Hypothalamus (tissue), 51 donors: ENCODE measurements at regions not wholly inside any gene's neighbourhood (a gene's known extent, or its start where the extent isn't known, plus 50 kb on each side); places are given as distances from the start of the nearest gene placed in this dataset.
"Not testable (repeated sequence)": the region's sequence is repeated elsewhere in the genome, so short reads cannot be mapped to it uniquely, and the experiment has no call there.

ENCODE experiments used
- DNase-seq, 51 donors: peaks; one replicate each; lab custom pipeline; 2025; lab: John Stamatoyannopoulos, UW

GRCh38 chr7:132030883-132031282 lies 474.5 kb upstream of the PODXL start:
- no peak for DNase-seq

GRCh38 chr7:132030086-132030568 lies 473.7 kb upstream of the PODXL start:
- peak in 34 of 51 donors; percentile 2 to 76 (median 44) for DNase-seq

DNA sequence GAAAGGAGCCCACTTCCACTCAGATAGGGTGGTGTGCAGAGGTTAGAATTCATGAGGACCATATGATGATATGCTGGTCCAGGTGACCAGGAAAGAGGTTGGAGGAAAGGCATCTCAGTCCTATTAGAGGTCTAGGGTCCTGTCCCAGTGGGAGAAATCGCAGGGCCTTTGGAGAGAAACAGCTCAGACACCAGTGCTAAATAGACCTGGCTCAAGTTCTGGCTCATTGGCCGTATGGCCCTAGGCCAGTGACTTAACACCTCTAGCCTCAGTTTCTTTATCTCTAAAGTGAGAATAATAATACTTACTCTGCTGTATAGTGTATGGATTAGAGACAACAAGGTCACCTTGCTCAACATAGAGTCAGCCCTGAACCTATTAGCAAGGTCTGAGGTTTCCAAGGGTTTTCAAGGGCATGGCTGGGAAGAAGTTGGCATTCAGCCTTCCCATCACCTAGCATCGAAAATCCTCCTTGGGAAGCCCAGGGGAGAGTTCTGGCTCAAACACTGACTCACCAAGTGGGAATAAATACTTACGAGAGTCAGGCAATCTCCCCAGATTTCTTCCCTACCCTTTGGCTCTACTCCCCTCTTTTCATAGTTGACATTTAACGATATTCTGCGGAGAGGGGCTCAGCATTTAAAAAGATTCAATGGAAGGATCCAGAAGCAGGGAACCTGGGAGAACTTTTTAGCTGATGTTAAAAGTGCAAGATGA lies 473.1 kb upstream of the PODXL start:
- peak in 3 of 51 donors; percentile 12 to 55 (median 45) for DNase-seq

GRCh38 chr7:132028144-132028920 lies 471.9 kb upstream of the PODXL start:
- DNase-seq: no peak

- DNase-seq: no peak
These were observed 467.9 kb upstream of the PODXL start for GRCh38 chr7:132024290-132024689.

DNA sequence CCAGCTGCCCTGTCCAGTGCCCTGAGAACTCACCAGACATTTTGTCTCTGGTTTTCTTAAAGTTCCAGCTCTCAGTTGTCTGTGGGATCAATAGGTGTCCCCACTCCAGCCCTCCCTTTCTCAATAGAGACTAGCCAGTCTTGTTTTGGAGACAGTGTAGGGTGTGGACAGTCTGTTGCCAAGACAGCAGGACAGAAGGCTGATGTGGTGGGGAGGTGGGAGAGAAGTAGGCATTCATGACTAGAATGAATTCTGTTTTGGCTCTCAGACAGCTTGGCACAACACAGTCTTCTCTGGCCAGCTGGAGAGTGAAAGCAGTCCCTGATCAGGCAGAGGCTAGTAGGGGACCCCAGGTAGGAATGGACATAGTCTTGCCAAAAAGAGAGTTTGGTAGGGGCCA lies 467.0 kb upstream of the PODXL start:
- no peak for DNase-seq

DNA sequence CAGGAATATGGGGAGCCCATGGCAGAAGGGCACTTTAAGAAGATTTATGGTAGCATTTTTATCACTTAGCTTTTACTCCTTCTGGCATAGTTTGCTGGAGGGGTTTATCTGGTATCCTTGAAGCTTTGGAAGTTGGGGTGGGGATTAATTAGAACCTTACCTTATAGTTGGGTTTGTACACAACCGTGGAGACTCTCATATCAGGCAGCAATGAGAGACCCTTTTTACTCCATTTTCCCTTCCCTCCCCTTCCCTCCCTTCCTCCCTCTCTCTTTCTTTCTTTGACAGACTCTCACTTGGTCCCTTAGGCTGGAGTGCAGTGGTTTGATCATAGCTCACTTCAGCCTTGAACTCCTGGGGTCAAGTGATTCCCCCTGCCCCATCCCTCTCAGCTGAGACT lies 465.8 kb upstream of the PODXL start:
- DNase-seq: no peak

DNA sequence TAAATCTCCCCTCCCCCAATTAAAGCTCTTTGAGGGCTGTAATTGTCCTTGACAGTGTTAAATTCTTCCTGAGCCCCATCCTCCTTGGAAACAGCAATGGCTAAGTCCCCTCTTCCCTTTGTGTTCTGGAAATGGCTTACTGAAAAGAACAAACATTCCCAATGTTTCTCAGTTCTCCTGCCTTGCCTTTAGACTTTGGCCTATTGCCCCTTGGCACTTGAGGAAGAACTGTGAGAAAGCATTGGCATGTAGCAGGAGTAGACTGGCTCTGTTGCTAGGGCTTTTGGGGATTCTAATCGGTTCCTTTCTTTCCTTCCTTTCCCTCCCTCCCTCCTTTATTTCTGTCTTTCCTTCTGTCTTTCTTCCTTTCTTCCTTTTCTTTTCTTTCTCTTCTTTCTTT lies 463.3 kb upstream of the PODXL start:
- DNase-seq: peak in 3 of 51 donors; percentile 9 to 28 (median 12)

GRCh38 chr7:132009778-132010177 lies 453.4 kb upstream of the PODXL start:
- no peak for DNase-seq

- peak in 1 of 51 donors; percentile 5 for DNase-seq
These were observed 448.1 kb upstream of the PODXL start for GRCh38 chr7:132004529-132004928.

- no peak for DNase-seq
These were observed 446.0 kb upstream of the PODXL start for GRCh38 chr7:132002343-132002968.

DNA sequence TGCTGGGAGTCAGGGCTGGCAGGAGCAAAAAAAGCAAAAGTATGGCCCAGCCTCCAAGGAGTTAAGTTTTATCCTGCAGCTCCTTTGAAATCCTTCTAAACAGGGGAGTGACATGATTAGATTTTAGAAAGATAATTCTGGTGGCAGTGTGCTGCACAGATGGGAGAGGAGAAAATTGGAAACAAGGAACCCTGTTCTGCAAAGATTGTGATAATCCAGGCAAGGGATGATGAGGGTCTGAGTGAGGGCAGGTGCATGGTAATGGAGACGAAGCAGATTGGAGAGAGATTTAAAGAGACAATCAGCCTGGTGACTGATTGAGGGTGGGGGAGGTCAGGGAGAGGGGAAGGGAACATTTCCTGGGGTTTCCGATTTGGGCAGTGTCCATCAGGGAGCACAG lies 444.7 kb upstream of the PODXL start:
- DNase-seq: no peak

DNA sequence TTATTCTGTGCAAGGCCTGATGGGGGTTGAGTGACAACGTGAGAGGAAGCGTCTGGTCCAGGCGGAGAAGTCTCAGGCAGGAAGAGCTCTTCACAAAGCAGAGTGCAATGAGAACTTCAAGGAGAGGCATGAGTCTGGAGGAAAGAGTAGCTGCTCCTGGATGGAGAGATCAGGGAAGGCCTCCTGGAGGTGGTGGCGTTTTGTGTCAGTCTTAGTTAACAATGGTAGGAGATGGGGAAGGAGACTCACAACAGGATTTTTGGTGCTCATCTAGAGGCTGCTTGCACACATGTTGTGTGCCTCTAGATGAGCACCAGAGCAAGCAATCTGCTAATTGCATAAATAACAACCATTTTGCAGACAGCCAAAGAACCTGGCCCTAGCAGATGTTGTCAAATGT lies 442.8 kb upstream of the PODXL start:
- DNase-seq: no peak

DNA sequence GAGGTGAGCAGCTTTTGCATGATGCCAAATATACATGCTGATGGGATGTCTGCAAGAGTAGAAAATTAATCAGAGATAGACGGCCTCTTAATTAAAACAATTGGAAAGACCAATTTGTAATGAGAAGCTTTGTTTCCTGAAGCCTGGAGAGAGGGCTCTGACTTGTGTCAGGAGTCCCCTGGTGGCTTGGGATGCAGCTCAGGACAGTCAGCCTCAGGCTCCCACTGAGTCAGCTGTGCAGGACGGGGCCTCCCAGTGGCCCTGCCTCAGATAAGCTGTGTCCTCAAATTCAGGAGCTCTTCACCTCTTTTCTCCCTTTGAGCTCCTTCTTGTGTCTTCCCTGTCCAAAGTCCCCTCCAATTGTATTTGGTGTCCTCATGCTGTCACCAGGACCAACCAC lies 438.9 kb upstream of the PODXL start:
- DNase-seq: no peak

DNA sequence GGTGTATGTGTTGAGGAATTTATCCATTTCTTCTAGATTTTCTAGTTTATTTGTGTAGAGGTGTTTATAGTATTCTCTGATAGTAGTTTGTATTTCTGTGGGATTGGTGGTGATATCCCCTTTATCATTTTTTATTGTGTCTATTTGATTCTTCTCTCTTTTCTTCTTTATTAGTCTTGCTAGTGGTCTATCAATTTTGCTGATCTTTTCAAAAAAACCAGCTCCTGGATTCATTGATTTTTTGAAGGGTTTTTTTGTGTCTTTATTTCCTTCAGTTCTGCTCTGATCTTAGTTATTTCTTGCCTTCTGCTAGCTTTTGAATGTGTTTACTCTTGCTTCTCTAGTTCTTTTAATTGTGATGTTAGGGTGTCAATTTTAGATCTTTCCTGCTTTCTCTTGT lies 424.6 kb upstream of the PODXL start:
- DNase-seq: not testable (repeated sequence)

- DNase-seq: not testable (repeated sequence)
These were observed 421.7 kb upstream of the PODXL start for GRCh38 chr7:131978118-131978517.

DNA sequence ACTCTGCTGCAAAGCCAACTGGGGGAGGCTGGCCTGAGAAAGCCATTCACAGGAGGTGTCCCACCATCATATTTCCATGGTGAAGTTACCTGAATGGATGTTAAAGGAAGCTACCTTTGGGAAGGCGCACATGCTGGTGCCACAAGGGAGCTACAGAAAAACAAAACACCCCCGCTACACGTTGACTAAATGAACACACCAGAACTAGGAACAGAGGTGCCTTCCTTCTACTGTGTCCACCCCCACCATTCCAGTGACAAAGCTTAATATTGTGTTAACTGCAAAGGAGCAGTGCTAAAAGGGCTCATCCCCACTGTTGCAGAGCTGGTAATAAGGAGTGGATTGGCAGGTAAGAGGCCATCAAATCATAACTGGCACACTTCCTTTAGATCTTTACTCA lies 420.0 kb upstream of the PODXL start:
- no peak for DNase-seq

GRCh38 chr7:131974671-131975070 lies 418.2 kb upstream of the PODXL start:
- DNase-seq: no peak

DNA sequence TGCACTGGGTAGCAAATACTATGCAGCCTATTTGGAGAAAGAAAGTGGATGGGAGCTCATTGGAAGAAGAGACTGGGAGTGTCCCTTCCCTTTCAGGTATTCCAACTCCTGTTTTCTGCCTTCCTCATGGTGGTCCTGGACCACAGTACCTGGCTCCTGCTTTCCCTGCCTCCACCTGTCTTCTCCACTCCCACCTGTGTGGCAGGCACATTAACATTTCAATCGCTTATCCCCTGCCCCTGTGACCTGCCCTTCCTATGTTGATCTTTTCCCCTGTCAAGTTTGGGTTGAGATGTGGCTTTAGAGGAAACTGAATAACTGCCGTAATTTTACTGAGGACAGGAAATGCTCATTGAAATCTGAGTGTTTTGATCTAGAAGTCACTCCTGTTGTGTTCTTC lies 415.8 kb upstream of the PODXL start:
- no peak for DNase-seq

- DNase-seq: no peak
These were observed 414.2 kb upstream of the PODXL start for GRCh38 chr7:131970602-131971001.

DNA sequence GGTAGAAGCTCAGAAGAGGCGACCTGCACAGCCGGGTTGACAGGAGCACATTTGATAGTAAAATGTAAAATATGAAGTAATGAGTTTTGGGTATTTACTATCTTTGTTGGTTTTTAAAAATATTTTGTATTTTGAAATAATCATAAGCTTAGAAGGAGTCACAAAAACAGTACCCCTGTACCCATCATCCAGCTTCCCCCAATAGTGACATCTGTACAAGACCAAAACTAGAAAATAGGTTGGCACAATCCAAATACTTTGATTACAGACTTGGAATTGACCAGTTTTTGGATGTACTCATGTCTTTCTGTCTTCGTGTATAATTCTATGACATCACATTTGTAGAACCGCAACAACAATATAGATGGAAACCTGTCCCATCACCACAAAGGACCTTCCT lies 413.1 kb upstream of the PODXL start:
- no peak for DNase-seq
